Jurkat, Clone E6-1 (cell line): ENCODE measurements at regions not wholly inside any gene's neighbourhood (a gene's known extent, or its start where the extent isn't known, plus 50 kb on each side); places are given as distances from the start of the nearest gene placed in this dataset.

Experiments used
- DNase-seq: peaks from one replicate; pipeline ENCODE4 v3.0.0-alpha.2; 2011; ENCODE audit warnings: low read depth, low spot score
- H3K4me3 ChIP-seq: 2 replicates; pipeline ENCODE4 v1.5.1; 2011; ENCODE audit warnings: mild to moderate bottlenecking, low read length, control low read depth, moderate library complexity

- no peak for DNase-seq
- H3K4me3 ChIP-seq, result no peak overlapping the region
Measured at GRCh38 chr20:21003902-21004301, 102.3 kb downstream of the LINC00237 start.

- DNase-seq, result no peak
- H3K4me3 ChIP-seq, result no peak overlapping the region
Measured at GRCh38 chr20:21002486-21002885, 103.7 kb downstream of the LINC00237 start.

DNA sequence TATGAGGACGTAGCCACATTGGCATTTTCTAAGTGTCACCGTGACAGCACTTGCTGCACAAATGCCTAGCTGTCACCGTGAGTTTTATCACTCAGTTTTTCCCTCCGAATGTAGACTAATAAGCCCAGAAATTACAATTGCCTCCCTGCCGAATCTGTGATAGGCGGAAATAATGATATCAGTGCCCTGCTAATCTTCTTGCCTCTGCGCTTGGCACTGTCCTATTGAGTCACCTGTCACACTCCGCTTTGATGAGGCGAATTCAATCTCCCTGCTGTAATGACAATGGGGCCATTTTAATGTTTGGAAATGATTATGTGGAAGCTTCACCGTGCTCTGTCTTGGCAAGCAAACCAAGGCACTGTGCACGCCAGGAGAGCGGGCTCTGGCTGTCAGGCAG lies 112.8 kb downstream of the LINC00237 start:
- no peak for DNase-seq

DNA sequence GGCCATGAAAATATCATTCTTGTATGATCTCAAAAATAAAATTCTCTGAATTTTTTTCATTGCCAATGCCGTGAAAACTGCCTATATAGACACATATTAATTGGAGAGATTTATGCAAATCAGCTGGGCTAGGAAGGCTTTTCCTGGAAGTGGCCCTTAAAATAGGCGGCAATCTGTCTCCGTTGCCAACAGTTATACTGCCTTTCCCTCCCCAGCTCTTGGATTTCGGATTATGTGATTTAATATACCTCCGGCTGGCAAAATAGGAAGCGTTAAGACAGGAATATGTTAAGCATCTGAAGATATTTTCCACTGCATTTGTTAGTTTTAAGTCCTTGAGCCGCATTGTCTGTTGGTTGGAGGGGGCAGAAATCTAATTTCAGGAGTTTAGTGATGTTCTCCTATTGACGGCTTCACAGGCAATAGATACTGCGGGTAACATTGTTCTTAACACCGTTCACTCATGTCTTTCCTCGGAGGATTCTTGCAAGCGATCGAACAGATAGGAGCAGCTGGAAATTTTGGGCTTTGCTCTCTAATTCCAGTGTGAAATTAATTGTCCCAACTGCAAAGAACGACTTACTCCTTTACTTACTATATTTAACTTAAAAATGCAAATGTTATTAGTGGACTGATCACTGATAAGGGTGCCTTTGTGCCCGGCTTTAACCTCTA lies 113.3 kb downstream of the LINC00237 start:
- no peak overlapping the region for H3K4me3 ChIP-seq
- DNase-seq, result no peak

More for the DNA sequence above, 112.8 kb downstream of the LINC00237 start:
- H3K4me3 ChIP-seq, result no peak overlapping the region

DNA sequence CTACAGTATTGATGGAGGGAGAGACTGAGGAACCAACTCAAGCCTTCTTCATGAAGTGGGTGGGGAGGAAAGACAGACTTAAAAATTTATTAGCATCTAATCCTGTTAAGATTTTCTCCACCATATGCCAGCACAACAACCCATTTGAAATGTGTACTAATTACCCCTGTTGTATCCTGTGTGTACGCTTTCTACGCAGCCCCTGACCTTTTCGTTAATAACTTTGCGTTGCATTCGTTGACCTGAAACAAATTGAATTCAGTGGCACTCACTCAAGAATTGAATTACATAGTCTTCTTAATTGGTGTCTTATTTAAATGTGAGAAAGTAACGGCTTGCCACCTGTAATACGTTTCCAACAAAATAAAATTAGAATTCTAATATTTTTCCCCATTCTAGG lies 113.9 kb downstream of the LINC00237 start:
- H3K4me3 ChIP-seq, result no peak overlapping the region
- DNase-seq, result no peak

GRCh38 chr20:20989081-20989480 lies 117.1 kb downstream of the LINC00237 start:
- DNase-seq, result no peak
- H3K4me3 ChIP-seq, result no peak overlapping the region

GRCh38 chr20:20979934-20980333 lies 126.2 kb downstream of the LINC00237 start:
- H3K4me3 ChIP-seq, result no peak overlapping the region
- DNase-seq, result no peak

DNA sequence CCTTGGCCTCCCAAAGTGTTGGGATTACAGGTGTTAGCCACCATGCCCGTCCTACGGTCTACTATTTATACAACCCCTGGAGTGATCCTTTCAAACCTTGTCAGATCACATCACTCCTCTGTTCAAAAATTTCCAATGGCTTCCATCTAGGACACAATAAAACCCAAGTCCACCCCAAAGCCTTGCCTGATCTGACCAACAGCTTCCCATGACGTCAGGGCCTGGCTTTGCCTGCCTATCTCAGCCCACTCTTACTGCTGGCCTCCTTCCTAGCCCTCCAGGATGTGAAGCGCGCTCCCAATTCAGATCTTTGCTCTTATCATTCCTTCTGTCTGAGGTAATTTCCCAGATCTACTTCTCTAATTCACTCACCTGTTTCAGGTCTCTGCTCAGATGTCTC lies 128.4 kb downstream of the LINC00237 start:
- H3K4me3 ChIP-seq, result no peak overlapping the region
- DNase-seq, result no peak

DNA sequence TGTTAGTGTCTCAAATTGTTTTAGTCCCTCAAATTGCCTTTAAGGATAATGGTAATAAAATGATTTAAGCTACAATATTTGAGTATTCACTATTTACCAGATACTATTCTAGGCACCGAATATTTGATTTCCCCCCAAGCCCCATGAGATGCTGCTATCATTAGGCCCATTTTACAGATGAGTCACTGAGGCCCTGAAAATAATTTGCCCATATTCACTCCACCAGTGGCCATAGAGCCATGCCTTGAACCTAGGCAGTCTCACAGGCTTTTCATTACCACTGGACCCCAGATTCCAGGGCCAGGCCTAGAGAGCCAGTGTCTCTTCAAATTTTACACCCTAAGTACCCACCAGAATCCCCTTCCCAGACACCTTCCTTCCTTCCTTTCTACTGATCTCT lies 133.7 kb downstream of the LINC00237 start:
- no peak for DNase-seq
- no peak overlapping the region for H3K4me3 ChIP-seq

GRCh38 chr20:20971810-20972209 lies 134.3 kb downstream of the LINC00237 start:
- DNase-seq, result no peak
- no peak overlapping the region for H3K4me3 ChIP-seq

GRCh38 chr20:20970841-20971240 lies 135.3 kb downstream of the LINC00237 start:
- DNase-seq, result no peak
- no peak overlapping the region for H3K4me3 ChIP-seq

- no peak for DNase-seq
- H3K4me3 ChIP-seq, result no peak overlapping the region
Measured at GRCh38 chr20:20969701-20970280, 136.4 kb downstream of the LINC00237 start.

DNA sequence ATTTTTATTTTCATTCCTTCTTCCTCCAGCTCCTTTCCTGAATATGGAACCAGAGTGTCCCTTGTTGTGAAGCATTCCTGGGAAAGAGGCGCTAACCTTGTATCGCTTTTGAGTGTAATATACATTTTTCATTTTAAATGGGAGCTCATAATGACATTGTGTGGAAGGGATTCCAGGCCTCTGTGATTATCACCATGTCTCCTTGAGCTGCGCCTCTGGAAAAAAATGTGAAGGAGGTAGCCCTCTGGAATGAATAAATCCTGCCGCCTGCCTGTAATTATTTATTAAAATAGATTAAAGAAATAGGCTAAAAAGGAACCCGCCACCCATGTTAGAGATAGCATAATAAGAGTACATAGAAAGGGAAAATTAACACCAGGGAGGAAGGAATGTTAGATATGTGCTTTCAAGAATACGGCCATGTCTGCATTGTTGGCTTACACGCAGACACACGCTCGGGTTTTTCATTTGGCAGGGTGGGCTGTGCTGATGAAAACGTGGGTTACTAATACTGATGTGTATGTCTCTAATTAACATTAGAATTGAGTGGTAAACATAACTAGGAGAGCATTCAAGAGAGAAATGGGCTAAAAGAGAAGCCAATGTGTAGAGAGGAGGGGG lies 138.5 kb downstream of the LINC00237 start:
- no peak for DNase-seq
- H3K4me3 ChIP-seq, result no peak overlapping the region

GRCh38 chr20:20966171-20966570 lies 140.0 kb downstream of the LINC00237 start:
- H3K4me3 ChIP-seq, result no peak overlapping the region
- no peak for DNase-seq

DNA sequence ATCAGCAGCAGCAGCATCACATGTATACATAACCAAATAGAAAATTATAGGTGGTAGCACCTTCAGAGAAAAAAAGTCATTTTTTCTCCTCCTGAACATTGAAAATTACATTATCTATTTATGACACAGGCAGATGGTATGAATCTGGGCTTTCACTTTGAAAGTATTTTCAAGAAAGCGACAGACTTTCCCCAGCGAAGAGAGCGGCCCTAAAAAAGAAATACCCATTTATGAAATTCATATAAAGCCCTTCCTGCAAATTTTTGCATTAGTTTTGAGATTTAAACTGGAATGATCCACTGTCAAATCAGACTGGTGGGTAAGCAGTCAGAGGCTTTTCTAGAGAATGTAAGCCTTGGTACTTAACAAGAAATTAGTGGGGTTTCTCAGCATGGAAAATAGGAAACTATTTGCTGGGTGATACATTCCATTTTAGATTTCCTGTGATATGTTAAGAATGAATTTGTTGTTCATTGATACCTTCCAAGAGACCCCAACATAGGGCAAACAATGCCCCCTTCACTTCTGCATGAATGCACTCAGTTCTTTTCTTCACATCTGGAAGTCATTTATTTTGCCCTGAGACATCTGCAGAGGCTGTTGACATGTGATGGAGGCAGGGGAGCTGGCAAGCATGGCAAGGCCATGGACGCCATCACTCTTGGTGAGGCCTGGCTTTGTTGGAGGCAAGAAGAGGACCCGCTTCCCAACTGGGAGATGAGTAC lies 147.0 kb downstream of the LINC00237 start:
- DNase-seq, result no peak
- H3K4me3 ChIP-seq, result no peak overlapping the region

GRCh38 chr20:20956513-20956931 lies 149.6 kb downstream of the LINC00237 start:
- no peak overlapping the region for H3K4me3 ChIP-seq
- no peak for DNase-seq

DNA sequence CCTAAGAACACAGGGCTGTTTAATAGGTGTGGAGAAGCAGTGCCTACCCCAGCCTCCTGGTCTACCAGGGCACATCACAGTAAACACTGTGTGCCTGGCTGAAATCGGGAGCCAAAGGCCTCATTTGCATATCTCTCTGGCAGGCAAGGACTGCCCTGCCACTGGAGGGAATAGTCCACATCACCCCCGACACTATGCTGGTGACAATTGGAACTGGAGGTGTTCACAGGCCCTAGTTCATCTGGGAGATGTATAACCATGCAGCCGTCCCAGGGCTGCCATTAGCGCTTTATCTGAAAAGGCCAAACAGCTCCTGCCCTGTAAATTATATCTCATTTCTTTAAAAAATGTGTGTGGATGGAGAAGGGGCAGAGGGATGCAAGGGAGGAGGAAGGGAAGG lies 150.3 kb downstream of the LINC00237 start:
- H3K4me3 ChIP-seq, result no peak overlapping the region
- DNase-seq, result no peak

- no peak overlapping the region for H3K4me3 ChIP-seq
- peak; percentile 1 for DNase-seq
Measured at GRCh38 chr20:20953738-20954618, 152.2 kb downstream of the LINC00237 start.

GRCh38 chr20:20950620-20951019 lies 155.5 kb downstream of the LINC00237 start:
- H3K4me3 ChIP-seq, result no peak overlapping the region
- no peak for DNase-seq
